ENCODE measurements at regions not wholly inside any gene's neighbourhood (a gene's known extent, or its start where the extent isn't known, plus 50 kb on each side); places are given as distances from the start of the nearest gene placed in this dataset.

DNA sequence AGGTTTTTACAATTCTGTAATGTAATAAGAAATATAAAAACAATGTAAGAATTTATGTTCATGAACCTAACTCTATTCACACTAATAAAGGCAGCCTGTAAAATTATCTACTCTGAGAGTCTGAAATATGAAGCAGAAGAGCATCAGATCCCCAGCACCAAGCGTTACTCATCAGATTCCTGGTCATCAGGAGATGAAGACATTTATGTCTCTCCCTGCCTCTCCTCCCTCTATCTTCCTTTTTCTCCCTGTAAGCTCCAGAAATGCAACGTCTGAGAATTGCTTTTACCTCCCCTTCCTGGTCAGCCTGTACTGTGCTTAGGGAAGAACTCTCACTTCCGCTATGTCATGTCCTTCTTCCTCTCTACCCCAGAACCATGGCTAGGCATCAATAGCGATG, 114.4 kb upstream of the SLIT3 start:
- TF ChIP-seq POLR2A (IDR thresholded peaks at IDR 0.05) (no peak), POLR2AphosphoS5 (IDR thresholded peaks at IDR 0.05) (no peak)
- TF ChIP-seq, protein P1, sequence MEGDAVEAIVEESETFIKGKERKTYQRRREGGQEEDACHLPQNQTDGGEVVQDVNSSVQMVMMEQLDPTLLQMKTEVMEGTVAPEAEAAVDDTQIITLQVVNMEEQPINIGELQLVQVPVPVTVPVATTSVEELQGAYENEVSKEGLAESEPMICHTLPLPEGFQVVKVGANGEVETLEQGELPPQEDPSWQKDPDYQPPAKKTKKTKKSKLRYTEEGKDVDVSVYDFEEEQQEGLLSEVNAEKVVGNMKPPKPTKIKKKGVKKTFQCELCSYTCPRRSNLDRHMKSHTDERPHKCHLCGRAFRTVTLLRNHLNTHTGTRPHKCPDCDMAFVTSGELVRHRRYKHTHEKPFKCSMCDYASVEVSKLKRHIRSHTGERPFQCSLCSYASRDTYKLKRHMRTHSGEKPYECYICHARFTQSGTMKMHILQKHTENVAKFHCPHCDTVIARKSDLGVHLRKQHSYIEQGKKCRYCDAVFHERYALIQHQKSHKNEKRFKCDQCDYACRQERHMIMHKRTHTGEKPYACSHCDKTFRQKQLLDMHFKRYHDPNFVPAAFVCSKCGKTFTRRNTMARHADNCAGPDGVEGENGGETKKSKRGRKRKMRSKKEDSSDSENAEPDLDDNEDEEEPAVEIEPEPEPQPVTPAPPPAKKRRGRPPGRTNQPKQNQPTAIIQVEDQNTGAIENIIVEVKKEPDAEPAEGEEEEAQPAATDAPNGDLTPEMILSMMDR (IDR thresholded peaks at IDR 0.05), result no peak
